SJCRH30 (cell line): ENCODE measurements at regions not wholly inside any gene's neighbourhood (a gene's known extent, or its start where the extent isn't known, plus 50 kb on each side); places are given as distances from the start of the nearest gene placed in this dataset.
"Not testable (repeated sequence)": the region's sequence is repeated elsewhere in the genome, so short reads cannot be mapped to it uniquely, and the experiment has no call there.

Experiments used
- DNase-seq, 2 experiments: peaks; one replicate each; pipeline ENCODE4 v3.0.0-alpha.2; 2015 to 2020
- H3K27ac ChIP-seq: fragments of 250-450 bp; sonication (Bioruptor Pico); 2 replicates; pipeline ENCODE4 v1.5.1; 2020; ENCODE audit warnings: mild to moderate bottlenecking, moderate library complexity
- H3K27me3 ChIP-seq: fragments of 250-450 bp; sonication (Bioruptor Pico); 2 replicates; pipeline ENCODE4 v1.5.1; 2020; ENCODE audit warnings: mild to moderate bottlenecking, moderate library complexity
- H3K36me3 ChIP-seq: fragments of 250-450 bp; sonication (Bioruptor Pico); 2 replicates; pipeline ENCODE4 v1.5.1; 2020; ENCODE audit warnings: mild to moderate bottlenecking, moderate library complexity
- H3K4me1 ChIP-seq: fragments of 250-450 bp; sonication (Bioruptor Pico); 2 replicates; pipeline ENCODE4 v1.5.1; 2020; ENCODE audit warnings: mild to moderate bottlenecking, moderate library complexity
- H3K4me3 ChIP-seq: fragments of 250-450 bp; sonication (Bioruptor Pico); 2 replicates; pipeline ENCODE4 v1.5.1; 2020; ENCODE audit warnings: mild to moderate bottlenecking, moderate library complexity
- H3K9me3 ChIP-seq: fragments of 250-450 bp; sonication (Bioruptor Pico); replicated peaks from 2 replicates; pipeline ENCODE4 v1.5.1; 2020; ENCODE audit warnings: mild to moderate bottlenecking, moderate library complexity

DNA sequence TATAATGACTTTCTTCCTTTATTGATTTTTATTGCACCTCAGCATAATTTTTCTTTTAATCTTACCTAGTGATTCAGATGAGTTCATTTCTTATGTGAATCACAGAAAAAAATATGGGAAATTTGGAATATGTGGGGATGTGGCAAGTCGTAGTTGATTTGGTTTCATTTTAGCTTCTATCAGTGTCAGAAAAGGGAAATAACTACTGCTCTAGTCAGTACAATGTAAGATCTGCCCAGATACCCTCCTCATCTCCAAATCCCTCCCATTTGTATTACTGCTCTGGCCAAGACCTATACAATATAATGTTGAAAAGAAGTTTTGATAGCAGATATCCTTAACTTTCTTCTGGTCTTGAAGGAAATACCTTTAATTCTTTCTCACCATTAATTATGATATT lies 61.9 kb upstream of the TRIM77 start:
- H3K4me1 ChIP-seq, H3K27me3 ChIP-seq, DNase-seq, H3K4me3 ChIP-seq, H3K27ac ChIP-seq, H3K36me3 ChIP-seq, H3K9me3 ChIP-seq: not testable (repeated sequence)

DNA sequence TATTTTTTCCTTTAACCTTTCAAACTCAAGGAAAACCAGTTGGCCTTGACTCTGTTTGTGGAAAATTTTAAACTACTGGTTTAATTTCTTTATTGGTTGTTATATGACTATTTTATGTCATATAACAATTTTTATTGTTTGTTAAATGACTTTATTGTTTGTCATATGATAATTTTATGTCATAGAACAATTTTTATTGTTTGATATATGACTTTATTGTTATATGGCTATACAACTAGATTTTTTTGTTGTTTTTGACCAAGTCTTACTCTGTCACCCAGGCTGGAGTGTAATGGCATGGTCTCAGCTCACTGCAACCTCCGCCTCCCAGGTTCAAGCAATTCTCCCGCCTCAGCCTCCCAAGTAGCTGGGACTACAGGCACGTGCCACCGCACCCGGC lies 61.1 kb upstream of the TRIM77 start:
- not testable (repeated sequence) for H3K4me1 ChIP-seq, H3K4me3 ChIP-seq, DNase-seq, H3K9me3 ChIP-seq, H3K27ac ChIP-seq, H3K27me3 ChIP-seq, H3K36me3 ChIP-seq

DNA sequence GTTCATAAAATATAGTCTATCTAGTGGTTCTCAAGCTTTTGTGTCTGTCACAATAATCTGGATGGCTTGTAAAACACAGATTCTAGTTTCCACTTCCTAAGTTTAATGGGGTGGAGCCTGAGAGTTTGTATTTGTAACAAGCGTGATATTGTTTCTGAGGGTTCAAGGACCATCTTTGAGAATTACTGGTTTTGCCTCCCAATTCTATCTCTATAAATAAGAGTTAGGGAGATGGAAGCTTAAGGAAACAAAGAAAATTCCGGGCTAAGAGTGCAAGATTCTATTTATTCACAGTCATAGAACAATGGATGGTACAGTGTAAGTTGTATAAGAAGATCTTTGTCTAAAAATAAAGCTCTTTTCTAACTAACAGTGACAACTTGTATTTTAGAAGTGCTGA lies 55.4 kb upstream of the TRIM77 start:
- not testable (repeated sequence) for H3K27ac ChIP-seq, H3K4me3 ChIP-seq, H3K27me3 ChIP-seq, H3K36me3 ChIP-seq, DNase-seq, H3K9me3 ChIP-seq, H3K4me1 ChIP-seq

DNA sequence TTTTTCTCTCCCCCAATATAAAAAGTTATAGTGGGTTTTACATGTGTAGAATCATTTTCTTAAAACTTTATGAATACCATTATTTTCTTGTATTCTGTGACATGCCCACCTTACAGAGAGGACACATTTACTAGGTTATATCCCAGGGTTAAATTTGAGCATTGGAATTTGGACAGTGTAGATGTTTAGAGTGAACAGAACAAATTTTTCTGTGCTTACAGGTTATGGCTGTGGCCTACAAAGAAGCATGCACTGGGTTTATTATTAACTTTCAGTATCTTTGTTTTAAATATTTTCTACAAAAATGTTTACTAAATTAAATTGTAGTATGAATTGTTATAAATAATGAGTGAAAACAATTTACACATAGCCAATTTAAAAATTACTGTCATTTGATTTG lies 51.3 kb upstream of the TRIM77 start:
- not testable (repeated sequence) for H3K36me3 ChIP-seq, H3K27ac ChIP-seq, H3K4me1 ChIP-seq, H3K9me3 ChIP-seq, H3K4me3 ChIP-seq, H3K27me3 ChIP-seq, DNase-seq

DNA sequence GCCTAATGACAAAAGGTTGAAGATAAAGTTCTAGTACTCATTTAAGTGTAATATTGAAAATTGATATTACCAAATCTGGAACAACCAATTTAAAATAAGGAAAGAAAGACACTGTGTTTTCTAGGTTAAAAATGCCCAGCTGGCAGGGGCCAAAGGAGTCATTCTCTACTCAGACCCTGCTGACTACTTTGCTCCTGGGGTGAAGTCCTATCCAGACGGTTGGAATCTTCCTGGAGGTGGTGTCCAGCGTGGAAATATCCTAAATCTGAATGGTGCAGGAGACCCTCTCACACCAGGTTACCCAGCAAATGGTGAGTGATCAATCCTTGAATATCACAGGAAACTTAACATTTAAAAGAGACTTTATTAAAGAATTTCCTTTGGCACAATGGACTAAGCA lies 50.7 kb upstream of the TRIM77 start:
- H3K27me3 ChIP-seq, result not testable (repeated sequence)

DNA sequence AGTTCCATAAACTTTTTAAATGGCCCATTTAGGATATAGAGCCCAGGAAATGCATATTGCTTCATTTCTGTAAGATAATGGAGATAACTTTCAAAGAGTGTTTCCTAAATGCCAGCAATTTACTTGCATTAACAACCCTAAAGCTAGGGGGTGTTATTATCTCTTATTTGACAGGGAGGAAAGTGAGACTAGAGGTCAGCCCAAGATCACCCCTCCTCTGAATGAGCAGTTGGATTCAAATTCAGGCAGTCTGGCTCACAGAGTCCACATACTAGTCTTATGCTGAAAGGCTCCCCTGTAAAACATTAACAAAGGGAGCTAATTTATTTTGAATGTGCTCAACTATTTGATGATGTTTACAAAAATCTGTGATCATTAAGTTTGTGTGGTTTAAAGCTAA lies 49.9 kb upstream of the TRIM77 start:
- H3K4me1 ChIP-seq, result no peaks in the 10 kb centered on the region
- no peaks in the 10 kb centered on the region for H3K27me3 ChIP-seq
- no peak overlapping the region for H3K4me3 ChIP-seq
- no peaks in the 10 kb centered on the region for H3K9me3 ChIP-seq
- no peak for DNase-seq
- no peaks in the 10 kb centered on the region for H3K36me3 ChIP-seq
- H3K27ac ChIP-seq, result no peak overlapping the region

More for the DNA sequence above, 50.7 kb upstream of the TRIM77 start:
- H3K9me3 ChIP-seq, H3K36me3 ChIP-seq, H3K4me1 ChIP-seq, DNase-seq, H3K4me3 ChIP-seq, H3K27ac ChIP-seq: not testable (repeated sequence)
